ENCODE measurements at regions not wholly inside any gene's neighbourhood (a gene's known extent, or its start where the extent isn't known, plus 50 kb on each side); places are given as distances from the start of the nearest gene placed in this dataset.
A peak's percentile ranks its signal among the peaks of the same experiment; 100 is the strongest.

DNA sequence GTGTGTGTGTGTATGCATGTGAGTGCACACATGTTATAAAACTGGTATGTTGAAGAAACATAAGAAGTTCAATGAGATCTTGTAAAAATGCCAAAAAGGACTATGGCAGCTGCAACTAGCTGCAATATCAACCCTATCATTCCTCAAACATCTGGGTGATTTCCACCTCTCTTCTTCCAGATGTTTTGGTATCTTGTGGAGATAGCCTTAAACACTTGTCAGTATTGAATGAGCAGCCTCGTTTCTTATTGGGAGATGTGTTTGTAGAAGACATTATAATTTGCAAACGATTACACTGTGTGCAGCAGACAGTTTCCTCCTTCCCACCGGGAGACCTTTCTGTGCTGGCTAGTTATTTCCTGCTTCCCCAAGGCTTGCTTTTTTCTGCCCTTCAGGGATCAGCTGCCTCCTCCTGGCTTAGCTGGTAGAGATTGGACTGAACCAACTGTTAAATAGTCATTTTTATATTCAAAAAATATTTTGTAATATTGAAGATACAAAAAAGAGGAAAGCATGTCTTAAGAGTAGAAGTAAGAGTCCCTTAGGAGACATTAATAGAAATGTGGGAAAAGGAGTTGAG is 168.4 kb upstream of the MPDZ start:
- Histone ChIP-seq H3K27me3 (no peaks in the 10 kb centered on the region), H3K4me3 (no peak overlapping the region), H3K9me3 (no peaks in the 10 kb centered on the region), H3K4me1 (peaks cover 46% of the 10 kb centered on the region), H3K27ac (no peak overlapping the region), H3K36me3 (no peaks in the 10 kb centered on the region)
- WGBS: 8% methylated on average over 3 of the region's 3 CpGs
- no peak for DNase-seq (ENCODE audit: low spot score in 2 of 2)
- TF ChIP-seq POLR2AphosphoS5 (IDR thresholded peaks at IDR 0.05): no peak
- no peak for TF ChIP-seq CTCF (IDR thresholded peaks at IDR 0.05)
- no peak for TF ChIP-seq EP300 (IDR thresholded peaks at IDR 0.05)
- no peak for TF ChIP-seq POLR2A (IDR thresholded peaks at IDR 0.05)

GRCh38 chr9:13446938-13447842 is 167.7 kb upstream of the MPDZ start:
- 23% methylated on average over 5 of the region's 5 CpGs for WGBS
- Histone ChIP-seq H3K27me3 (no peaks in the 10 kb centered on the region), H3K27ac (peak overlapping the region; percentile 79), H3K4me1 (peaks cover 47% of the 10 kb centered on the region), H3K36me3 (no peaks in the 10 kb centered on the region), H3K4me3 (peak overlapping the region; percentile 2), H3K9me3 (no peaks in the 10 kb centered on the region)
- no peak for DNase-seq (ENCODE audit: low spot score in 2 of 2)
- TF ChIP-seq CTCF (IDR thresholded peaks at IDR 0.05) (no peak), POLR2A (IDR thresholded peaks at IDR 0.05) (no peak), POLR2AphosphoS5 (IDR thresholded peaks at IDR 0.05) (no peak), EP300 (IDR thresholded peaks at IDR 0.05) (no peak)

DNA sequence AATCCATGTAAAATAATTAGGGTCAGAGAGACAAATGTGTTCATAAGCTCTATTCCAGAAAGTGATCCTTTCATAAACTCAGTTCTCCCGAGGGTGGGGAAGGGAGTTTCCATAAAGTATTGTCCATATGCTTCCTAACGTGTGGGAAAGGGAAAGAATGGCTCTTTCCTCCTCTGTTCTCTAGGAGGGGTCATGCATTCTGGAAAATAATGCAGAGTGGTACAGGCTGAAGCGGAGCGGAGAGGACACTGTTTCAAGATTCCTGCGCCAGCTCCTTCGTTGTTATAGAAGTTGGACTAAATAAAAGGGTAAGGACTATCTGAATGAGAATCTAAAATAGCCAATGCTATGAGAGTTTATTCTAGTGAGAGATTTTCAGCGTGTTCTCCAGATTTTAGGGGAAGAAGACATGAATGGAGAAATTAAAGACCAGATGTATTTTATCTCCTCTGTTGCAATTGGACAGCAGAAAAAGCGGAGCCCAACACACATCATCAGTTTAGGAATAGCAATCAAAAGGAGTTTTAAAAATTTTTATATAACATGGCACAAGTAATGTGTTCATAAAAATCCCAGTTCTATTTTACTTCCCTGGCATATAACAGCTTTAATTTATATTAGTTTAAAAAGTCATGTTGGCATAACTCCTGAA is 166.9 kb upstream of the MPDZ start:
- Histone ChIP-seq H3K27ac (peak overlapping the region; percentile 79), H3K36me3 (no peaks in the 10 kb centered on the region), H3K4me1 (peaks cover 47% of the 10 kb centered on the region), H3K4me3 (peak overlapping the region; percentile 2), H3K27me3 (no peaks in the 10 kb centered on the region), H3K9me3 (no peaks in the 10 kb centered on the region)
- DNase-seq (ENCODE audit: low spot score in 2 of 2): no peak
- 77% methylated on average over 8 of the region's 8 CpGs for WGBS
- TF ChIP-seq EP300 (IDR thresholded peaks at IDR 0.05) (no peak), POLR2AphosphoS5 (IDR thresholded peaks at IDR 0.05) (no peak), CTCF (IDR thresholded peaks at IDR 0.05) (no peak), POLR2A (IDR thresholded peaks at IDR 0.05) (no peak)

DNA sequence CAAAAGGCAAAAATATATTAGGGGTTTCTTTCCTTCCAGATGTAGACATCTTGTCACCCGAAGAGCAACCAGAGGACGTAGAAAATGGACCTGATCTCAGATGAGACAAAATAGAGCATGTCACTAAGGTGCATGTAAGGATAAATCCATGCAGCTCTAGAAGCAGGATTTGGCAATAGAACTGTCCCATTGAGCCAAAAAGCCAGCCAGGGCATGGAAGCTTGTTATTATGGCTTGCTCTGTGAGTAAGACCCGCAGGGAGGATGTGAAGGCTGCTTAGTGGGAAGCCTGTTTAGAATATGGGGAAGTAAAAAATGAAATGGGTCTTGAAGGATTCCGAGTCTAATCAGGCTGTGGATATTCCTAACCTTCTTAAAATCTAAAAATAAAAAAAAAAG is 165.6 kb upstream of the MPDZ start:
- Histone ChIP-seq H3K9me3 (no peaks in the 10 kb centered on the region), H3K27ac (peak overlapping the region; percentile 79), H3K36me3 (no peaks in the 10 kb centered on the region), H3K27me3 (no peaks in the 10 kb centered on the region), H3K4me3 (peak overlapping the region; percentile 33), H3K4me1 (peaks cover 47% of the 10 kb centered on the region)
- WGBS: 45% methylated on average over 4 of the region's 4 CpGs
- DNase-seq (ENCODE audit: low spot score in 2 of 2): no peak
- TF ChIP-seq EP300 (IDR thresholded peaks at IDR 0.05) (no peak), POLR2AphosphoS5 (IDR thresholded peaks at IDR 0.05) (peak in 1 of 3 donors; percentile 10), POLR2A (IDR thresholded peaks at IDR 0.05) (no peak)

GRCh38 chr9:13444245-13445102 is 165.0 kb upstream of the MPDZ start:
- Histone ChIP-seq H3K27me3 (no peaks in the 10 kb centered on the region), H3K27ac (peak overlapping the region; percentile 79), H3K9me3 (no peaks in the 10 kb centered on the region), H3K36me3 (no peaks in the 10 kb centered on the region), H3K4me1 (peaks cover 47% of the 10 kb centered on the region), H3K4me3 (peak overlapping the region; percentile 33)
- DNase-seq (ENCODE audit: low spot score in 2 of 2): no peak
- 43% methylated on average over 10 of the region's 10 CpGs for WGBS
- TF ChIP-seq EP300 (IDR thresholded peaks at IDR 0.05) (no peak), POLR2A (IDR thresholded peaks at IDR 0.05) (no peak), POLR2AphosphoS5 (IDR thresholded peaks at IDR 0.05) (no peak), CTCF (IDR thresholded peaks at IDR 0.05) (no peak)

Measured in suprapubic skin (tissue), 4 donors.